Lung (tissue), 11 donors: ENCODE measurements at regions not wholly inside any gene's neighbourhood (a gene's known extent, or its start where the extent isn't known, plus 50 kb on each side); places are given as distances from the start of the nearest gene placed in this dataset.

Experiments used
- ATAC-seq: fragments of 200-7000 bp; cut with Tn5 transposase; one replicate; pipeline ENCODE4 v1.9.1; 2020; ENCODE audit warnings: moderate number of reproducible peaks; ENCODE audit not compliant: insufficient read depth, low FRiP score
- DNase-seq, 3 donors: peaks; one replicate each; pipeline ENCODE4 v3.0.0-alpha.2; 2013 to 2017
- H3K27ac ChIP-seq, 2 donors: one replicate each; pipeline ENCODE4 v1.5.1; 2013; ENCODE audit warnings: mild to moderate bottlenecking in 2 of 2, moderate library complexity in 2 of 2, control low read depth in 1 of 2, inconsistent platforms in 1 of 2, low read depth in 1 of 2, low read length in 1 of 2
- H3K27me3 ChIP-seq, 3 donors: one replicate each; pipeline ENCODE4 v1.5.1; 2013; ENCODE audit warnings: low read length in 2 of 3; ENCODE audit not compliant: control insufficient read depth in 3 of 3, insufficient read depth in 3 of 3
- H3K36me3 ChIP-seq, 4 donors: one replicate each; pipeline ENCODE4 v1.5.1; 2013; ENCODE audit warnings: low read length in 4 of 4, mild to moderate bottlenecking in 1 of 4, moderate library complexity in 1 of 4; ENCODE audit not compliant: control insufficient read depth in 4 of 4, insufficient read depth in 4 of 4
- H3K4me1 ChIP-seq, 5 donors: one replicate each; pipeline ENCODE4 v1.5.1; 2013; ENCODE audit warnings: low read length in 5 of 5, mild to moderate bottlenecking in 2 of 5, moderate library complexity in 1 of 5; ENCODE audit not compliant: control insufficient read depth in 5 of 5, insufficient read depth in 5 of 5
- H3K4me3 ChIP-seq: one replicate; pipeline ENCODE4 v1.5.1; 2013; ENCODE audit warnings: mild to moderate bottlenecking, control low read depth, moderate library complexity
- H3K9ac ChIP-seq, 2 donors: one replicate each; pipeline ENCODE4 v1.5.1; 2013; ENCODE audit warnings: low read length in 2 of 2, control low read depth in 1 of 2; ENCODE audit not compliant: insufficient read depth in 1 of 2
- H3K9me3 ChIP-seq, 4 donors: one replicate each; pipeline ENCODE4 v1.5.1; 2013; ENCODE audit warnings: low read length in 3 of 4, mild to moderate bottlenecking in 1 of 4, moderate library complexity in 1 of 4; ENCODE audit not compliant: control insufficient read depth in 4 of 4, insufficient read depth in 3 of 4
- WGBS, 2 donors: extraction: QIAGEN DNeasy Blood & Tissue Kit; methylation state at CpG; one replicate each; pipeline ENCODE4 v1.1.7; 2013; 5-methylcytosine and 5-hydroxymethylcytosine counted together
- TF ChIP-seq, protein P1 (sequence below): IDR thresholded peaks from 2 replicates; pipeline ENCODE4 v1.5.1; 2012; ENCODE audit warnings: mild to moderate bottlenecking; ENCODE audit errors: control extremely low read depth, extremely low read depth
- donor health status: control.
- donor health status: control.
- donor health status: Bipolar disorder and iron deficiency.
- donor health status: healthy.
- donor health status: DM: yes; HTN: yes; CAD: no.

GRCh38 chr15:55008421-55008820 lies 188.3 kb downstream of the RSL24D1 start:
- no peak overlapping the region for H3K4me3 ChIP-seq
- H3K9ac ChIP-seq, result no peak overlapping the region
- H3K27ac ChIP-seq, result no peak overlapping the region
- no peak for ATAC-seq
- DNase-seq, result peak in 2 of 3 donors; percentile 14 to 26
- H3K27me3 ChIP-seq, result no peaks in the 10 kb centered on the region
- 25 to 37% methylated on average over 4 of the region's 4 CpGs for WGBS, 2 donors
- H3K9me3 ChIP-seq, result peaks cover 0 to 3% (median 0%) of the 10 kb centered on the region in 4 donors
- H3K36me3 ChIP-seq, result no peaks in the 10 kb centered on the region
- peaks cover 0 to 2% (median 0%) of the 10 kb centered on the region in 5 donors for H3K4me1 ChIP-seq
- TF ChIP-seq, protein P1, sequence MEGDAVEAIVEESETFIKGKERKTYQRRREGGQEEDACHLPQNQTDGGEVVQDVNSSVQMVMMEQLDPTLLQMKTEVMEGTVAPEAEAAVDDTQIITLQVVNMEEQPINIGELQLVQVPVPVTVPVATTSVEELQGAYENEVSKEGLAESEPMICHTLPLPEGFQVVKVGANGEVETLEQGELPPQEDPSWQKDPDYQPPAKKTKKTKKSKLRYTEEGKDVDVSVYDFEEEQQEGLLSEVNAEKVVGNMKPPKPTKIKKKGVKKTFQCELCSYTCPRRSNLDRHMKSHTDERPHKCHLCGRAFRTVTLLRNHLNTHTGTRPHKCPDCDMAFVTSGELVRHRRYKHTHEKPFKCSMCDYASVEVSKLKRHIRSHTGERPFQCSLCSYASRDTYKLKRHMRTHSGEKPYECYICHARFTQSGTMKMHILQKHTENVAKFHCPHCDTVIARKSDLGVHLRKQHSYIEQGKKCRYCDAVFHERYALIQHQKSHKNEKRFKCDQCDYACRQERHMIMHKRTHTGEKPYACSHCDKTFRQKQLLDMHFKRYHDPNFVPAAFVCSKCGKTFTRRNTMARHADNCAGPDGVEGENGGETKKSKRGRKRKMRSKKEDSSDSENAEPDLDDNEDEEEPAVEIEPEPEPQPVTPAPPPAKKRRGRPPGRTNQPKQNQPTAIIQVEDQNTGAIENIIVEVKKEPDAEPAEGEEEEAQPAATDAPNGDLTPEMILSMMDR, result no peak

GRCh38 chr15:55007561-55007960 lies 189.2 kb downstream of the RSL24D1 start:
- 39 to 55% methylated on average over 5 of the region's 5 CpGs for WGBS, 2 donors
- ATAC-seq (no peak), DNase-seq (peak in 1 of 3 donors; percentile 15)
- Histone ChIP-seq H3K4me3 (no peak overlapping the region), H3K27me3 (no peaks in the 10 kb centered on the region), H3K4me1 (peaks cover 0 to 2% (median 0%) of the 10 kb centered on the region in 5 donors), H3K36me3 (no peaks in the 10 kb centered on the region), H3K9me3 (peaks cover 0 to 3% (median 0%) of the 10 kb centered on the region in 4 donors), H3K27ac (no peak overlapping the region), H3K9ac (no peak overlapping the region)
- TF ChIP-seq, protein P1, result no peak

DNA sequence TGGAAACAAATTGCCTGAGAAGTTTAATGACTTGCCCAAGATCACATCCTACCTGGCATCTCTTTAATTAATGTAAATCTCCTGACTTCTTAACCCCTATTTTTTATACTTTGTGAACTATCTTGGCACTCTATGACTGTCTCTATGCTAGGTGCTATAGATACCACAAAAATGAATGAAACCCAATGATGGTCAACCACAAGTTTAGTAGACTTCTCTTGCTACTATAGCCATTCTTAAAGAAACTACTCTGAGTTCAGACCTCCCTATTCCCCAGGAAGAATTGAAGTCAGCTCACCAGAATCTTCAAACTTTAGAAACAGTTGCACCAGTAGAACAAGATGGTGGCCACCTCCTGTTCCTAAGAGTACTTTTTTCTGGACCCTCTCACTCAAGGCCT lies 191.1 kb downstream of the RSL24D1 start:
- H3K4me1 ChIP-seq, result peaks cover 0 to 2% (median 0%) of the 10 kb centered on the region in 5 donors

More for the DNA sequence above, 191.1 kb downstream of the RSL24D1 start:
- DNase-seq, result no peak
- no peak overlapping the region for H3K9ac ChIP-seq
- TF ChIP-seq, protein P1, result no peak
- ATAC-seq, result no peak
- H3K9me3 ChIP-seq, result peaks cover 0 to 3% (median 0%) of the 10 kb centered on the region in 4 donors
- no peaks in the 10 kb centered on the region for H3K27me3 ChIP-seq
- H3K4me3 ChIP-seq, result no peak overlapping the region
- no peak overlapping the region for H3K27ac ChIP-seq
- no peaks in the 10 kb centered on the region for H3K36me3 ChIP-seq
